Panc1 (cell line): ENCODE measurements at regions not wholly inside any gene's neighbourhood (a gene's known extent, or its start where the extent isn't known, plus 50 kb on each side); places are given as distances from the start of the nearest gene placed in this dataset.

Experiments
- ATAC-seq: fragments of 200-7000 bp; cut with Tn5 transposase; 2 replicates; pipeline ENCODE4 v1.9.1; 2020; ENCODE audit warnings: mild to moderate bottlenecking, moderate library complexity
- BruUV-seq: library from RNA; stranded (reverse); fragments of 400-500 nt; replicated peaks from 2 replicates; lab custom pipeline; 2021; lab: Mats Ljungman, UMichigan
- CTCF ChIA-PET: fragments of 300-600 bp; sonication (Branson Sonifier 250); formaldehyde crosslinking; loops from one replicate; lab custom pipeline; 2022; ENCODE audit warnings: antibody characterized with exemption; lab: Charles Lee
- POLR2A ChIA-PET: fragments of 300-600 bp; sonication (Branson Sonifier 250); formaldehyde crosslinking; loops from one replicate; lab custom pipeline; 2022; ENCODE audit warnings: antibody characterized with exemption; lab: Charles Lee
- DNase-seq: peaks from one replicate; pipeline ENCODE4 v3.0.0-alpha.2; 2010; ENCODE audit warnings: low read depth, low spot score
- H3K27ac ChIP-seq: 2 replicates; pipeline ENCODE4 v1.5.1; 2011; ENCODE audit warnings: mild to moderate bottlenecking, low read length, inconsistent platforms
- H3K27me3 ChIP-seq: fragments of 200-500 bp; sonication (Bioruptor generic); 2 replicates; pipeline ENCODE4 v1.6.0; 2014; ENCODE audit warnings: low read length, inconsistent platforms; ENCODE audit not compliant: control insufficient read depth, insufficient read depth
- H3K36me3 ChIP-seq: fragments of 200-500 bp; sonication (Bioruptor generic); 2 replicates; pipeline ENCODE4 v1.5.1; 2014; ENCODE audit warnings: inconsistent platforms, mild to moderate bottlenecking, low read length, moderate library complexity; ENCODE audit not compliant: control insufficient read depth, insufficient read depth
- H3K4me1 ChIP-seq: 2 replicates; pipeline ENCODE4 v1.5.1; 2011; ENCODE audit warnings: inconsistent platforms, mild to moderate bottlenecking, low read length, moderate library complexity; ENCODE audit not compliant: control insufficient read depth, insufficient read depth
- H3K4me3 ChIP-seq, 2 experiments: 2 replicates each; pipeline ENCODE4 v1.5.1; 2011 to 2012; ENCODE audit warnings: low read depth in 2 of 2, low read length in 2 of 2, mild to moderate bottlenecking in 2 of 2, inconsistent platforms in 1 of 2, moderate library complexity in 1 of 2
- H3K9me3 ChIP-seq: fragments of 200-500 bp; sonication (Bioruptor generic); 2 replicates; pipeline ENCODE4 v1.5.1; 2014; ENCODE audit warnings: low read depth, mild to moderate bottlenecking, inconsistent platforms, low read length, moderate library complexity; ENCODE audit not compliant: control insufficient read depth, insufficient read depth
- CTCF ChIP-seq: fragments of 450-650 bp; IDR thresholded peaks from 2 replicates; pipeline ENCODE4 v1.5.1; 2017; ENCODE audit warnings: mild to moderate bottlenecking
- POLR2AphosphoS5 ChIP-seq: IDR thresholded peaks from 2 replicates; pipeline ENCODE4 v1.6.1; 2012; ENCODE audit warnings: mild to moderate bottlenecking, low read depth, low read length, moderate library complexity
- REST ChIP-seq, 2 experiments: IDR thresholded peaks; 2 replicates each; pipeline ENCODE4 v1.6.1; 2011 to 2012; ENCODE audit warnings: low read depth in 2 of 2, control low read depth in 1 of 2, low read length in 1 of 2, mild to moderate bottlenecking in 1 of 2, moderate library complexity in 1 of 2; ENCODE audit not compliant: insufficient read depth in 1 of 2
- SIN3A ChIP-seq: IDR thresholded peaks from 2 replicates; pipeline ENCODE4 v1.6.1; 2012; ENCODE audit warnings: low read depth, mild to moderate bottlenecking, low read length, moderate library complexity, borderline replicate concordance; ENCODE audit not compliant: insufficient read depth
- TCF7L2 ChIP-seq: IDR thresholded peaks from 2 replicates; pipeline ENCODE4 v1.6.1; 2011; ENCODE audit warnings: mild to moderate bottlenecking, low read depth, low read length, inconsistent platforms
- in situ Hi-C: cut with HindIII; loops from 2 replicates; pipeline ENCODE4 v1.10.0; 2016; ENCODE audit warnings: low sequenced_read_pairs, low pct_unique_long_range_greater_than_20kb
- intact Hi-C: fragments of 100-400 bp; cut with micrococcal nuclease; formaldehyde crosslinking; loops from one replicate; pipeline ENCODE4 v1.10.0; 2022; ENCODE audit not compliant: unreplicated experiment

- Histone ChIP-seq H3K4me3 (no peak overlapping the region), H3K27me3 (no peaks in the 10 kb centered on the region), H3K36me3 (no peaks in the 10 kb centered on the region), H3K4me1 (peaks cover 6% of the 10 kb centered on the region; the same call in 1 of the 2 replicates), H3K27ac (peak overlapping the region; percentile 70; the same call in 1 of the 2 replicates), H3K9me3 (no peaks in the 10 kb centered on the region)
- ChIA-PET CTCF (no interaction called here), POLR2A (no interaction called here)
- no peak for TF ChIP-seq REST (IDR thresholded peaks at IDR 0.05; ENCODE audit: insufficient read depth in 1 of 2, low read depth in 2 of 2, low read length in 1 of 2)
- TF ChIP-seq POLR2AphosphoS5, result peak; percentile 43; the same call in 1 of the 2 replicates
- TF ChIP-seq SIN3A, result no peak
- peak; percentile 97 for ATAC-seq
- in situ Hi-C loops (no loop called here), intact Hi-C loops (no loop called here)
- BruUV-seq, result no TSS peak
- peak; percentile 71 for DNase-seq
Measured at GRCh38 chr13:80473695-80474094, 132.8 kb upstream of the SPRY2 start.

- in situ Hi-C loops, result no loop called here
- intact Hi-C loops, result no loop called here
- peak; percentile 73; the same call in 1 of the 2 replicates for ATAC-seq
- H3K27ac ChIP-seq, result no peak overlapping the region
- no peaks in the 10 kb centered on the region for H3K27me3 ChIP-seq
- DNase-seq, result peak; percentile 53
- no TSS peak for BruUV-seq
- H3K4me3 ChIP-seq, result no peak overlapping the region
- TF ChIP-seq SIN3A, result no peak
- TF ChIP-seq TCF7L2, result no peak
- no peak for TF ChIP-seq CTCF
- TF ChIP-seq POLR2AphosphoS5, result no peak
- TF ChIP-seq REST (IDR thresholded peaks at IDR 0.05; ENCODE audit: insufficient read depth in 1 of 2, low read depth in 2 of 2, low read length in 1 of 2), result no peak
- ChIA-PET CTCF (no interaction called here), POLR2A (no interaction called here)
- H3K36me3 ChIP-seq, result no peaks in the 10 kb centered on the region
- H3K9me3 ChIP-seq, result no peaks in the 10 kb centered on the region
- H3K4me1 ChIP-seq, result peaks cover 3% of the 10 kb centered on the region; the same call in 1 of the 2 replicates
Measured at GRCh38 chr13:80469853-80470381, 129.0 kb upstream of the SPRY2 start.
